ENCODE measurements at regions not wholly inside any gene's neighbourhood (a gene's known extent, or its start where the extent isn't known, plus 50 kb on each side); places are given as distances from the start of the nearest gene placed in this dataset.

DNA sequence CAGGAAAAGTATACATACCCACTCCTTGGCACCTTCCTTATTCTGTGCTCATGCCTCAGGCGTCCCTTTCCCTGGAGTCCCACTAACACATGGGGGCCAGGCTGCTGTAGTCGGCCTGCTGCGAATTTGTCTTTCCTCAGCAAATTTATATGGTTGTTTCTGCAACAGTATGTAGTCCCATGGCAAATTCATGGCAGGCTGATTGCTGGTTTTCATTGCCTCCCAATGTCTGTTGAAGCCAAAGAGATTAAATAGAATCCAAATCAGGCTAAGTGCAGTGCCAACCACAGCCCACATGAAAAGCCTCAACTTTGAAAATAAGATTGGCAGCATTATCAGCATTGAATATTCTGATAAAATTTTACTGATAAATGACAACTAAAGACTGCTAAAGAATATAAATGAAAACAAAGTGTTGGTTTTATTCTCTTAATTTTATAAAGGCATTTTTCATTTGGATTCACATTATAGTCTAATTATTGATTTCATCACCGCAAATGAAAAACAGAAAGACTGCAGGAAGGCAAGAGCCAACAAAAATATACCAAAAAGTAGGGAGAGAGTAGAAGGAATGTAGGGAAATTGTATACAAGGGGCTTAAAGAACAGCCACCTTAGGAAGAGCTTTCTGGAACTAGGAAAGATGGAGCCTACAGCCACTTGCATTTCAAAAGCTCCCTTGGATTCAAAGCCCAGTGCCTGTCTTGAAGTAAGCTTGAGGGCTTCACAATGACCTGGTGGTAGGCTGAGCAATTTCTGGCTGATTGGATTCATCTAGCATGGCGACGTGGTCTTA, 283.7 kb upstream of the MMADHC start:
- TF ChIP-seq CTCF (conservative IDR thresholded peaks at IDR 0.05; ENCODE audit: low read depth, low read length), result no peak
- no peak for TF ChIP-seq EZH2phosphoT487 (IDR thresholded peaks at IDR 0.05; ENCODE audit: borderline replicate concordance, low read length)
- no peak for TF ChIP-seq EZH2 (IDR thresholded peaks at IDR 0.05; ENCODE audit: low read length, unreplicated experiment)

All from PC-3 (cell line).